AG04449 (cell line): ENCODE measurements at regions not wholly inside any gene's neighbourhood (a gene's known extent, or its start where the extent isn't known, plus 50 kb on each side); places are given as distances from the start of the nearest gene placed in this dataset.

Experiments
- CTCF ChIA-PET: fragments of 350-600 bp; formaldehyde crosslinking; extraction: SDS; loops from one replicate; lab custom pipeline; 2021; ENCODE audit warnings: antibody characterized with exemption; lab: Yijun Ruan, JAX
- POLR2A ChIA-PET: fragments of 400-600, 350-600 bp; formaldehyde crosslinking; extraction: SDS; loops from one replicate; lab custom pipeline; 2020; ENCODE audit warnings: antibody characterized with exemption, inconsistent platforms; lab: Yijun Ruan, JAX
- DNase-seq: peaks from one replicate; pipeline ENCODE4 v3.0.0-alpha.2; 2010; ENCODE audit warnings: low read depth, low spot score
- H3K4me3 ChIP-seq: 2 replicates; pipeline ENCODE4 v1.5.1; 2011; ENCODE audit warnings: low read depth, mild to moderate bottlenecking, control low read depth, low read length
- CTCF ChIP-seq: IDR thresholded peaks from one replicate; pipeline ENCODE4 v1.5.1; 2011; ENCODE audit warnings: mild to moderate bottlenecking, moderate library complexity, low read length, control low read depth, inconsistent platforms; ENCODE audit not compliant: insufficient read depth; ENCODE audit errors: missing control alignments

DNA sequence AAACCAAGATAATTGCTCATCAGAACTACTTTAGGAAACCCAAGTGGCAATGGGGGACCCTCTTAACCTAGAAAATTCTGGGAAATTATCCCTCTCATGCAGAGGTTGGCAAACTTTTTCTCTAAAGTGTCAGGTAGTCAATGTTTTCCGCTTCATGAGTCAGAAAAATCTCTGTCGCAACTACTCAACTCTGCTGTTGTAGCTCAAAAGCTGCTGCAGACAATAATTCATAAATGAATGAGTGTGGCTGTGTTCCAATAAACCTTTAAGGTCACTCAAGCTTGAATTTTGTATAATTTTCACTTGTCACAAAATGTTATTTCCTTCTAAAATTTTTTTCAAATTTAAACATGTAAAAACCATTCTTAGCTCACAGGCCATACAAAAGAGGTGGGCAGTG lies 193.4 kb upstream of the MID1 start:
- no peak for DNase-seq
- no peak overlapping the region for H3K4me3 ChIP-seq
- POLR2A ChIA-PET, result no interaction called here
- CTCF ChIA-PET, result no interaction called here
- TF ChIP-seq CTCF, result no peak

GRCh38 chrX:10818651-10819050 lies 198.3 kb upstream of the MID1 start:
- CTCF ChIA-PET, result no interaction called here
- H3K4me3 ChIP-seq, result no peak overlapping the region
- no peak for DNase-seq
- POLR2A ChIA-PET, result no interaction called here
- TF ChIP-seq CTCF, result no peak

DNA sequence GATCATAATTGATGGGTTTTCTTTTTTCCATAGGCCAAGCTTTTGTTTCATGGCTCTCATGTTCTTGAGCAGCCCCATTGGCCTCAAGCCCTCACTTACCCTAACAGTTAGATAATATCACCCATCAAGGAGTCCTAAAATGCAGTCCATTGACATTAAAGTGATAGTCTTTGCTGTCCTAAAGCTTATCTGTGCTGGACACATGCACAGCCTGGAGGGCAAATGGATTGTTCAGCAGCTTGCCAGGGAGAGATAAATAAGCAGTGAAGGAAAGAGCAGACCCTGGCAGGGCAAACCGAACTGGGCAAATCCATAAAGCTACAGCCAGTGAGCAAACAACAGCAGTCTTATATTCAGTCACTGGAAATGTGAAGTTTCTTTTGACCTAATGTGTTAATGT lies 199.6 kb upstream of the MID1 start:
- no peak for TF ChIP-seq CTCF
- DNase-seq, result no peak
- CTCF ChIA-PET, result no interaction called here
- no peak overlapping the region for H3K4me3 ChIP-seq
- POLR2A ChIA-PET, result no interaction called here

GRCh38 chrX:10821293-10821692 lies 200.9 kb upstream of the MID1 start:
- DNase-seq, result no peak
- CTCF ChIA-PET, result no interaction called here
- POLR2A ChIA-PET, result no interaction called here
- H3K4me3 ChIP-seq, result no peak overlapping the region
- TF ChIP-seq CTCF, result no peak

DNA sequence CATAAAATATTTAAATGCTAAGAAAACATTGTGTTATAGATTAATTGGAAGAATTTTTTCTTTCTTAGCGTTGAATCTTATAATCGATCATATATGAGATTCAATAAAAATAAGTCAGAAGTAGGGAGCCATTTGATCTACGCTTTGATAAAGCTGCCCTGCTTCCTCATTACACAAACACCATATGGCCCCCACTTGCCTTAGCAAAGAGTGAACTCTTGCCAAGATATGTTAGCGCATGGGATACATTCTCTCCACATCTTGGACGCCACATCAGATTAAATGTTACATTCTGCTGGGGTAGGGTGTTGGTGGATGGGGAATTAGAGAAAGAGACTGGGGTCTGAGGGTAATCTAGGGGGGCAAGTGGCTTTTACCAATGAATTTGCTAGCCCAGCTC lies 207.7 kb upstream of the MID1 start:
- ChIA-PET CTCF (no interaction called here), POLR2A (no interaction called here)
- TF ChIP-seq CTCF, result no peak
- no peak overlapping the region for H3K4me3 ChIP-seq
- DNase-seq, result no peak

- H3K4me3 ChIP-seq, result no peak overlapping the region
- ChIA-PET POLR2A (no interaction called here), CTCF (no interaction called here)
- no peak for TF ChIP-seq CTCF
- no peak for DNase-seq
These were observed 208.3 kb upstream of the MID1 start for GRCh38 chrX:10828640-10829039.
